ENCODE measurements at regions not wholly inside any gene's neighbourhood (a gene's known extent, or its start where the extent isn't known, plus 50 kb on each side); places are given as distances from the start of the nearest gene placed in this dataset.

DNA sequence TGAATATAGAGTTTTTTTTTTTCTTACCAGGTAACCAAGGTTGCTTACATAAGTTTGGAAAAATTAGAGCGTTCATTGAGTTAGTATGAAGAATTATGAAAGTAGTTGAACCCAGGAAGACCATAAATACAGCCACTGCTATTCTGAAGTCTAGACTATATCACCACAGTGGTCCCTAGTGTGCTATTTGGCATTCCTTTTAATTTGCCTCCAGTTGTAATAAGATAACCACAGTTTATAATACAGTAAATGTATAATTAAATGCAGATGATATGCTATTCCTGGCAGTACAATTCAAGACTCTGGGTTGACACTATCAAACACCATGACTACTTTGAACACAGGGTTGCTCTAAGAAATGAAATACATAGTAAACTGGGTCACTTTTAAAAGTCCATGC is 270.5 kb downstream of the BRINP2 start:
- Histone ChIP-seq H3K79me2 (ENCODE audit: insufficient read depth, low read depth, low read length) (no peaks in the 10 kb centered on the region), H3K27ac (ENCODE audit: low read depth, low read length, poor library complexity, severe bottlenecking) (no peak overlapping the region), H3K4me2 (ENCODE audit: low read length) (no peak overlapping the region), H3K36me3 (ENCODE audit: insufficient read depth, low read length) (no peaks in the 10 kb centered on the region), H3K9me2 (ENCODE audit: insufficient read depth, low read length) (no peaks in the 10 kb centered on the region), H3K9me3 (ENCODE audit: low read length) (no peaks in the 10 kb centered on the region), H3K4me1 (ENCODE audit: insufficient read depth, low read length, poor library complexity, severe bottlenecking) (no peaks in the 10 kb centered on the region), H4K20me1 (ENCODE audit: insufficient read depth, low read length) (no peaks in the 10 kb centered on the region), H3K4me3 (ENCODE audit: low read depth, low read length, poor library complexity, severe bottlenecking) (no peak overlapping the region), H2AFZ (ENCODE audit: low read length) (no peak overlapping the region)
- ChIA-PET POLR2A (no interaction called here), CTCF (ENCODE audit: unreplicated experiment) (no interaction called here)
- intact Hi-C loops (cut with micrococcal nuclease; ENCODE audit: unreplicated experiment), result no loop called here
- no TSS peak for BruUV-seq (replicated peaks)
- no peak for TF ChIP-seq EZH2phosphoT487 (IDR thresholded peaks at IDR 0.05; ENCODE audit: borderline replicate concordance, low read depth, low read length)
- TF ChIP-seq, protein P1, sequence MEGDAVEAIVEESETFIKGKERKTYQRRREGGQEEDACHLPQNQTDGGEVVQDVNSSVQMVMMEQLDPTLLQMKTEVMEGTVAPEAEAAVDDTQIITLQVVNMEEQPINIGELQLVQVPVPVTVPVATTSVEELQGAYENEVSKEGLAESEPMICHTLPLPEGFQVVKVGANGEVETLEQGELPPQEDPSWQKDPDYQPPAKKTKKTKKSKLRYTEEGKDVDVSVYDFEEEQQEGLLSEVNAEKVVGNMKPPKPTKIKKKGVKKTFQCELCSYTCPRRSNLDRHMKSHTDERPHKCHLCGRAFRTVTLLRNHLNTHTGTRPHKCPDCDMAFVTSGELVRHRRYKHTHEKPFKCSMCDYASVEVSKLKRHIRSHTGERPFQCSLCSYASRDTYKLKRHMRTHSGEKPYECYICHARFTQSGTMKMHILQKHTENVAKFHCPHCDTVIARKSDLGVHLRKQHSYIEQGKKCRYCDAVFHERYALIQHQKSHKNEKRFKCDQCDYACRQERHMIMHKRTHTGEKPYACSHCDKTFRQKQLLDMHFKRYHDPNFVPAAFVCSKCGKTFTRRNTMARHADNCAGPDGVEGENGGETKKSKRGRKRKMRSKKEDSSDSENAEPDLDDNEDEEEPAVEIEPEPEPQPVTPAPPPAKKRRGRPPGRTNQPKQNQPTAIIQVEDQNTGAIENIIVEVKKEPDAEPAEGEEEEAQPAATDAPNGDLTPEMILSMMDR (conservative IDR thresholded peaks at IDR 0.05; ENCODE audit: low read length), result no peak
- no peak for DNase-seq (ENCODE audit: low spot score)

DNA sequence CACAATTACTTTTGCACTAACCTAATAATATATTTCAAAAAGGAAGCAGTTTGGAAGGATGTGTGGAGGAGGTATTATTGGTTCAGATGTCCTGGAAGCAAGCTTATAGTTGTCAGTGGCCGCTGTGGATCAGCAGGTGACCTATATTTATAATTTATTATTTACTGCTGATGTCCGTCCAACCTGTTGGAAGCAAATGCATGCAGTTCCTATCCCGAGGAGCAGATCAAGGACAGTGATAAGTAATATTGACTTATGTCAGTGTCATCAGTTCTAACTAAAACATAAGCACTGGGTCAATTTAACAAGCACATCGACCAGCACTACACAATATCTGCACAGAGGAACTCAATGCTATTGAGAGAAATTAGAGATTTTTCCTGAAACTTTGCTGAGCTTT is 270.1 kb downstream of the BRINP2 start:
- H2AFZ ChIP-seq (ENCODE audit: low read length), result no peak overlapping the region
- no peaks in the 10 kb centered on the region for H3K36me3 ChIP-seq (ENCODE audit: insufficient read depth, low read length)
- no peaks in the 10 kb centered on the region for H4K20me1 ChIP-seq (ENCODE audit: insufficient read depth, low read length)
- H3K4me2 ChIP-seq (ENCODE audit: low read length), result no peak overlapping the region
- no peak for TF ChIP-seq EZH2phosphoT487 (IDR thresholded peaks at IDR 0.05; ENCODE audit: borderline replicate concordance, low read depth, low read length)
- H3K27ac ChIP-seq (ENCODE audit: low read depth, low read length, poor library complexity, severe bottlenecking), result no peak overlapping the region
- DNase-seq (ENCODE audit: low spot score), result no peak
- BruUV-seq (replicated peaks), result no TSS peak
- intact Hi-C loops (cut with micrococcal nuclease; ENCODE audit: unreplicated experiment), result no loop called here
- no peaks in the 10 kb centered on the region for H3K9me3 ChIP-seq (ENCODE audit: low read length)
- no peaks in the 10 kb centered on the region for H3K4me1 ChIP-seq (ENCODE audit: insufficient read depth, low read length, poor library complexity, severe bottlenecking)
- no peak overlapping the region for H3K4me3 ChIP-seq (ENCODE audit: low read depth, low read length, poor library complexity, severe bottlenecking)
- no peaks in the 10 kb centered on the region for H3K79me2 ChIP-seq (ENCODE audit: insufficient read depth, low read depth, low read length)
- ChIA-PET CTCF (ENCODE audit: unreplicated experiment) (no interaction called here), POLR2A (no interaction called here)
- no peaks in the 10 kb centered on the region for H3K9me2 ChIP-seq (ENCODE audit: insufficient read depth, low read length)

DNA sequence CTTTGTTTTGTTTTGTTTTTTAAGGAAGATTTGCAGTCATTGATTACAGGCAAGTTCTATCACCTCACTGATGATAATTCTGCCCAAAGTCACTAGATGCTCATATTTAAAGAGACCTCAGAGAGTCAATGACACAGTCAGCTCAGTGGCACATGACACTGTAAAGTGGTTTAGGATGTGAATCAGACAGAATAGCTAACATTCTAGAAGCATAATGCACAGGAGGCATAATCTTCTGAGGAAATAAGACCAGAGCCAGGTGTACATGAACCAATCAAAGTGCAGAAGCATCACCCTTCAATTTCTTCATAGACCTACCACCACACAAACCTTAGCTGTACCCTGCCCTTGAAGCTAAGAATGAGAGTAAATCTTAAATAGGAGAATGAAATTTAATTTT is 268.5 kb downstream of the BRINP2 start:
- CTCF ChIA-PET (ENCODE audit: unreplicated experiment), result no interaction called here

More for the DNA sequence above, 268.5 kb downstream of the BRINP2 start:
- H3K9me2 ChIP-seq (ENCODE audit: insufficient read depth, low read length), result no peaks in the 10 kb centered on the region
- TF ChIP-seq EZH2phosphoT487 (IDR thresholded peaks at IDR 0.05; ENCODE audit: borderline replicate concordance, low read depth, low read length), result no peak
- TF ChIP-seq, protein P1 (conservative IDR thresholded peaks at IDR 0.05; ENCODE audit: low read length), result no peak
- H3K4me3 ChIP-seq (ENCODE audit: low read depth, low read length, poor library complexity, severe bottlenecking), result no peak overlapping the region
- no peaks in the 10 kb centered on the region for H3K36me3 ChIP-seq (ENCODE audit: insufficient read depth, low read length)
- POLR2A ChIA-PET, result no interaction called here
- H4K20me1 ChIP-seq (ENCODE audit: insufficient read depth, low read length), result no peaks in the 10 kb centered on the region
- intact Hi-C loops (cut with micrococcal nuclease; ENCODE audit: unreplicated experiment), result no loop called here
- no peaks in the 10 kb centered on the region for H3K4me1 ChIP-seq (ENCODE audit: insufficient read depth, low read length, poor library complexity, severe bottlenecking)
- no TSS peak for BruUV-seq (replicated peaks)
- no peak overlapping the region for H3K27ac ChIP-seq (ENCODE audit: low read depth, low read length, poor library complexity, severe bottlenecking)
- H3K4me2 ChIP-seq (ENCODE audit: low read length), result no peak overlapping the region
- H3K79me2 ChIP-seq (ENCODE audit: insufficient read depth, low read depth, low read length), result no peaks in the 10 kb centered on the region
- no peak overlapping the region for H2AFZ ChIP-seq (ENCODE audit: low read length)
- H3K9me3 ChIP-seq (ENCODE audit: low read length), result no peaks in the 10 kb centered on the region
- DNase-seq (ENCODE audit: low spot score), result no peak

All from OCI-LY7 (cell line).